ENCODE measurements at regions not wholly inside any gene's neighbourhood (a gene's known extent, or its start where the extent isn't known, plus 50 kb on each side); places are given as distances from the start of the nearest gene placed in this dataset.

DNA sequence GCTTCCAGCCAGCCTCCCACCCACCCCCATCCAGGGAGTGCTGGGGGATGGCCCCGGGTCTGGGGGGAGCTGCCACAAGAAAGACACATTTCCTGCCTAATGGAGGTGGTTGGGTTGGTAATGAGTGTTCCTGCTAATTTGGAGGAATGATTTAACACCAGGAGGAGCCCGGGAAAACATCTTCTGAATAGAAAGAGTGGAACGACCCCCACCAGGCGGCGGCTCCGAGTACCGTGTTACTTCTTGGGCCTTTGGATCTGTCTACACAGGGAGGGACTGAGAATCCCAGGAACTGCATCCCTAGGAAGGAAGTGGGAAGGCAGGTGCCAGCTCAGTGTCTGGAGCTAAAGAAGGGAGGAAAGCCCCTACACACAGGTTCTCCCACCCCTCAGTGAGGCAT is 64.6 kb downstream of the TSPAN17 start:
- in situ Hi-C loops (cut with HindIII; ENCODE audit: low pct_ligation_motif_present, low pct_unique_long_range_greater_than_20kb, low sequenced_read_pairs) = no loop called here
- no peak for DNase-seq

GRCh38 chr5:176712546-176713304 is 65.4 kb downstream of the TSPAN17 start:
- in situ Hi-C loops (cut with HindIII; ENCODE audit: low pct_ligation_motif_present, low pct_unique_long_range_greater_than_20kb, low sequenced_read_pairs) = no loop called here
- no peak for DNase-seq

GRCh38 chr5:176713409-176713808 is 66.1 kb downstream of the TSPAN17 start:
- in situ Hi-C loops (cut with HindIII; ENCODE audit: low pct_ligation_motif_present, low pct_unique_long_range_greater_than_20kb, low sequenced_read_pairs) = no loop called here
- no peak for DNase-seq

DNA sequence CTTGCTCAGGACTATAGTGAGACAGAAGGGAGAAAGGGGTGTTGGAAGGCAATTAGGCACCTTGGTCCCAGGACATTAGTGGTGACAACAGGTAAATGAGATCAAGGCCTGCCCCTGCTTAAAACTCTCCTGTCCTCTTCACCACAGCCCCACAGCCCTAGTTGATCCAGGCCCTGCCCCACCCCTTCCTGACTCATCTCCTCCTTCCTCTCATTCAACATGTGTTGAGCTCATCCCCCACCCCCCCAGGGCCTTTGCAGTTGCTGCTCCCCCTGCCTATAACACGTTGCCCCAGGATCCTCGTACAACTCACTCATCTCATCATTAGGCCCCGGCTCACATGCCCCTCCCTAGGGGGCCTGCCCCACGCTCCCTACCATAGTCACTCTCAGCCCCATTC is 66.8 kb downstream of the TSPAN17 start:
- DNase-seq = no peak
- in situ Hi-C loops (cut with HindIII; ENCODE audit: low pct_ligation_motif_present, low pct_unique_long_range_greater_than_20kb, low sequenced_read_pairs) = no loop called here

GRCh38 chr5:176716320-176716719 is 69.0 kb downstream of the TSPAN17 start:
- in situ Hi-C loops (cut with HindIII; ENCODE audit: low pct_ligation_motif_present, low pct_unique_long_range_greater_than_20kb, low sequenced_read_pairs) = no loop called here

DNA sequence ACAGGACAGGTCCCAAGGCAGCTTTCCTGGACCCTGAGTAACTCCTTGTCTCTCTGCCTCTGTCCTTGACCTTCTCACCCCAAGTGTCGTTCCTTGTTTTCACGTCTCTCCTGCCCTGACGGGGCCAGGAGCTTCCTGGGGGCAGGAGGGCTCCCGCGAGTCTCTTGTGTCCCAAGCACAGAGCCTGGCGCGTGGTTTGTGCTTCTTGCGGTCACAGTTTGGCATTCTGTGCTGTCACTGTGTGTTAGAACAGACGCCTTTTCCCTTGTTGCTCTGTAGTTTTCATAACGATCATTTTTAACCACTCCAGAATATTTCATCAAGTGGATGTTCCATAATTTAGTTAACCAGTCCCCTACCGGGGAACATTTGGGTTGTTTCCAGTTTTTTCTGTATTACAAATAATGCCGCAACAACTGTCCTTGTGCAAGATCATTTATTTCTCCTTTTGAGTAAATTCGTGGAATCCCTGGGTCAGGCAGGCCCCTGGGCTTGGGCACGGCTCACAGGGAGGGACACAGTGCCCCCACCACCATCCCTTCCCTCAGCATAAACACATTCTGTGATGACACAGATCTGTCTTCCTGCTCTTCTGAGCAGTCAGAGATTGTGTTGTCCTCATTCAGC is 71.9 kb downstream of the TSPAN17 start:
- DNase-seq = no peak
- in situ Hi-C loops (cut with HindIII; ENCODE audit: low pct_ligation_motif_present, low pct_unique_long_range_greater_than_20kb, low sequenced_read_pairs) = no loop called here

More at GRCh38 chr5:176716320-176716719, 69.0 kb downstream of the TSPAN17 start:
- DNase-seq = peak; percentile 22

DNA sequence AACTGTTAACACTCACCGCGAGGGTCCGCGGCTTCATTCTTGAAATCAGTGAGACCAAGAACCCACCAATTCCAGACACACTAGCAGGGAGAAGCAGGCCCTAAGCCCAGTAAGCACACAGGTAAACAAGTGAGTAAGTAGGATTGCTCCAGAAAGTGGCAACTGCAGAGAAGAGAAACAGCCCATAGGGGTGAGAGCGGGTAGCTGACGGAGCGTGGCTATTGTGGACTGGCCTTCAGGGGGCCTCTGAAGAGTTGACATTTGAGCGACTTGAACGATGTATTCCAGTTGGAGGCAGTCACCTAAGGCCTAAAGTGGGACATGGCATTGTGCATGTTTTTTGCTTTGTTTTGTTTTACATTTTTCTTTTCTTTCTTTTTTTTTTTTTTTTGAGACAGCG is 74.2 kb downstream of the TSPAN17 start:
- DNase-seq = no peak
- in situ Hi-C loops (cut with HindIII; ENCODE audit: low pct_ligation_motif_present, low pct_unique_long_range_greater_than_20kb, low sequenced_read_pairs) = no loop called here

GRCh38 chr5:176722757-176723156 is 75.5 kb downstream of the TSPAN17 start:
- no peak for DNase-seq
- in situ Hi-C loops (cut with HindIII; ENCODE audit: low pct_ligation_motif_present, low pct_unique_long_range_greater_than_20kb, low sequenced_read_pairs) = no loop called here

- in situ Hi-C loops (cut with HindIII; ENCODE audit: low pct_ligation_motif_present, low pct_unique_long_range_greater_than_20kb, low sequenced_read_pairs) = no loop called here
- DNase-seq = no peak
Observed at GRCh38 chr5:176723440-176723839, 76.2 kb downstream of the TSPAN17 start.

GRCh38 chr5:176724472-176724871 is 77.2 kb downstream of the TSPAN17 start:
- no peak for DNase-seq

DNA sequence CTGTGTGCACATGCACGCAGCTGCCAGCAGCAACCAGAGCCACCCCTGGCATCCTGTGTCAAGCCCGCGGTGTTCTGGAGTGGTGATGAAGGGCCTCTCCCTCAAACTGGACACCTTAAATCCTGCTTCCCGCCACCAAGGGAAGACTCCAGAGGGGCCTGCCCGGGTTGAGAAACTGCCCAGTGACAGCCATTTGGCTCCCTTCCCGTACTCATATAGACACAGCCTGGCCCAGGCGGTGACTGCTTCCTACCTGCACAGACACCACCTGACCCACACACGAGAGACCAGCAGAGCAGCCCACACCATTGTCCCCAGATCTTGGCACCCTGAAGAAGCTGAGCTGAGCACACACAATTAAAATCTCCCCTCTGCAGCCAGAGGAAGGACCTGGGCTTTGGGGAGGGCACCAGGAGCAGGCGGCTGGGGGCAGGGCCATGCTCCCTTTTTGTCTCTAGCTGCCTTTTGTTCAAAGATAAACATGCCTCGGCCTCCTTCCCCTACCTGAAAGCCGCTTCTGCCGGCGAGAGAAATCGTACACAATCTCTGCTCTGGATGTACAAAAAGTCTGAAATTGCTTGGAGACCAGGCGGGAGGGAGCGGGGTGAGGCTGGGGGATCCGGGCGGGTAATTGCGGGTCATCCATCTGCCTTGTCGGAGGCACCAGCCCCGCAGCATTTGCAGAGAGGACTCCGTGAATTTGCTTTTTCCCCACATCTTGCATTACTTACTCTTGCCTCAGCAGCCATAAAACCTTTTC is 78.4 kb downstream of the TSPAN17 start:
- in situ Hi-C loops (cut with HindIII; ENCODE audit: low pct_ligation_motif_present, low pct_unique_long_range_greater_than_20kb, low sequenced_read_pairs) = no loop called here

More at GRCh38 chr5:176724472-176724871, 77.2 kb downstream of the TSPAN17 start:
- in situ Hi-C loops (cut with HindIII; ENCODE audit: low pct_ligation_motif_present, low pct_unique_long_range_greater_than_20kb, low sequenced_read_pairs) = no loop called here

DNA sequence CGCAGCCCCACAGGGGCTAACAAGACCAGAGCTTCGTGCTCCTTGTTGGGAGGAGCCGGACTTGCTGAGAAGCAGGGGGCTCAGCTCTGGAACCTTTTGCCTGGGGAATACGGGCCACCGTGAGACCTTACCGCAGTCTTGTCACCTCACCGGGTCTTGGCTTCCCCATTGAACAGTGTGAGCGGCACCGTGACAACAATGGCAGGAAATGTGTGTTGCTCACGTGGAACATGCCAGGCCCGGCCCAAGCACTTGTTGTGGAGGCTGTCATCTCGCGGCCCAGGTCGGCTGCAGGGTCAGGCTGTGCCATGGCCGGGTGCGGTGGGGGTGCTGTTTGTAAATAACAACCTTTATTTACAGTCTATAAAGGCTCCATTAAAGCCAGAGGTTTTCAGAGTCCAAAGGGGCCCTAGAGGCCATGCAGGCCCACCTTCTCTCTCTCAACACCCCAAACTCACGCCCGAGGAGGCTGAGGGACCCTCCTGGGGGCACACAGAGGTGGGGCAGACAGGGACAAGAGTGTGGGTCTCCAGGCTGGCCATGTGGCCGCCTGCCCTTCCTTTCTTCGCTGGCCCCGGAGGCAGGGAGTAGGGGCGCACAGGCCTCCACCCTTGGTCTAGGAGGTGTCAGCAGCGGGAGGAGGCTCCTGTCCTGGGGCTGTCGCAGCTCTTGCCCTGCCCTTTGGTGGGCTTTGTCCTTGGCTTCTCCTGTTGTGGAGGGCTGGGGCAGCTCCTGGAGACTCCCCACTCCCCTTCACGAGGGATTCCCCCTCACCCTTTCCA is 79.7 kb downstream of the TSPAN17 start:
- in situ Hi-C loops (cut with HindIII; ENCODE audit: low pct_ligation_motif_present, low pct_unique_long_range_greater_than_20kb, low sequenced_read_pairs) = no loop called here
- no peak for DNase-seq

More for the DNA sequence above, 78.4 kb downstream of the TSPAN17 start:
- no peak for DNase-seq

DNA sequence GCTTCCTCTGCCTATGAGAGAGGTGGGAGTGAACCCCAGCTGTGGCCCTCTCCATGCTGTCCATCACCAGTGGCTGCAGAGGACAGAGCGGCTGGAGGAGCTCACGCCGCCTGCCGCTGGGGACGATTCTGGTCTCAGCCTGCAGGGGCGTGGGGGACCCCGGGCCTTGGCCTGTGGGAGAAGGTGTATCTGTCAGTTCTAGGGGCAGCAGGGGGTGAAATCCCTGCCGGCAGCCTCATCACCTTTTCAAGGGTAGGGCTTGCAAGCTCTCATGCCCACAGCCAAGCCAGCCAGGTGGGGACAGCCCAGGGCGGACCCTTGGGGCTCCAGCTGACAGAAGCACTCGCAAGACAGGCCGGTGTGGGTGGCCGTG is 80.2 kb downstream of the TSPAN17 start:
- in situ Hi-C loops (cut with HindIII; ENCODE audit: low pct_ligation_motif_present, low pct_unique_long_range_greater_than_20kb, low sequenced_read_pairs) = no loop called here
- DNase-seq = no peak

- no peak for DNase-seq
- in situ Hi-C loops (cut with HindIII; ENCODE audit: low pct_ligation_motif_present, low pct_unique_long_range_greater_than_20kb, low sequenced_read_pairs) = no loop called here
Observed at GRCh38 chr5:176727983-176728675, 80.8 kb downstream of the TSPAN17 start.

DNA sequence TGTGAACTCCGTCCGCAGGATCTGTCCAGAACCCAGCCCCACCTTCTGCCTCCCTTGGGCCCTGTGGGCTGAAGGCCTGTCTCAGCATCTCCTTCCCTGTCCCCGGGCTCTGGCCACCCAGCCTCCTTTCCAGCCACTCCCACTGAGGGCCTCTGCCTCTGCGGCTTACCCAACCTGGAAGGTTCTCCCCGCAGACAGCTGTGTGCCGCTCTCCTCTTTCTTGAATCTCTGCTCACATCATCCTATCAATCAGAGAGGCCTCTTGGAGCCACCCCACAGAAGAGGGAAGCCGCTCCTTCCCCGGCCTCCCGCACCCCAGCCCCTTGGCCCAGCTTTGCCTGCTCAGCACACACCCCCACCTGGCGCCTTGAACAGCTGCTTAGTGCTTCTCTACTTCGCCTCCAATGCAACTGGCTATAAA is 81.5 kb upstream of the UNC5A start:
- in situ Hi-C loops (cut with HindIII; ENCODE audit: low pct_ligation_motif_present, low pct_unique_long_range_greater_than_20kb, low sequenced_read_pairs) = no loop called here
- DNase-seq = no peak

DNA sequence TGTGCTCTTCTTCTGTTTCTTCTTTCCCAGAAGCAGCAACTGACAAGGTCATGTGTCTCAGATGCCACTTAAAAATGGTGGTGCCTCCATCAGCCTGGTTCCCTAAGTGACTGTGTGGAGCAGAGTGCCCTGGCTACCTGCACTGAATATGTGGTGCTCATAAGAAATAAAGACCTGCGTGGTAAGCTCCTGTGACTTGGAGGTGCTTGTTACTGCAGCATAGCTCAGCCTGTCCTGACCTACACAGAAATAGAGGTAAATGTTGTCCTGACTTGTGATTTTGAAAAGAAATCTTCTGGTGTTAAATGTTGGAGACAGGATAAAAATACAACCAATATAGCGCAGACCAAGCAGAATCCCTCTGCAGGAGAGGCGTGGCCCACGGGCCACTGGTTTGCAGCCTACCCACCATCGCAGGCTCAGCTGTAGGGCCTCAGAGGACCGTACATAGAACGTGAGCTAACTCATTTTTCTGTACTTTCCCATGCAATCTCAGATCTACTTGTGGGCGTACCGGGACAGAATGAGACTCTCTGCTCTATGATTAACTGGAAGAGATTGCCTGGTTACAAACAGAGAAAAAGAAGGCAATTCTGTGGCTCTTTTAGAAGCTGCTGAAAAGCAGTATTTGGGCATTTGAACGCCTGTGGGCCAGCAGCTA is 79.4 kb upstream of the UNC5A start:
- in situ Hi-C loops (cut with HindIII; ENCODE audit: low pct_ligation_motif_present, low pct_unique_long_range_greater_than_20kb, low sequenced_read_pairs) = no loop called here
- DNase-seq = no peak

DNA sequence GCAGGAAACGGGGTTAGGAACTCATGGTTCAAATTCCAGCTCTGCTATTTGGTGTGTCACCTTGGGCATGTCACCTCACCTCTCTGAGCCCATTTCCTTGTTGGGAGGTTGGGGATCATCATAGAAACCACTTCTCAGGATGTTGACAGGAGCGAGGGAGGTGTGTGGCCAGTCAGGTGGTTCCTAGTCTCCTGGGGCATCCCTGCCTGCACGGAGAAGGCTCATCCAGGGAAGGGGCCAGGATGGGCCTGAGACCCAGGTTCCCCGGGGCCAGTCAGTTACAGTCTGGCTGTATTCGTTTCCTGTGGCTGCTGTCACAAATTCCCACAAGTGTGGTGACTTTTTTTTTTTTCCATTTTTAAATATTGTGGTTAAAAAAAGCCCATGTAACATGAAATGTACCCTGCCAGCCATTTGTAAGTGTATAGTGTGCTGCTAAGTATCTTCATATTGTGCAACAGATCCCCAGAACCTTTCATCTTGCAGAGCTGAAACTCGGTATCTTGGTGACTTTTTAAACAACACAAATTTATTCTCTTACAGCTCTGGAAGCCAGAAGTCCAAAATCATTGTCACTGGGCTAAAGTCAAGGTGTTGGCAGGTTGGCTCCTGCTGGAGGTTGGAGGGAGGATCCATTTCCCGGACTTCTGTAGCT is 78.7 kb upstream of the UNC5A start:
- DNase-seq = no peak
- in situ Hi-C loops (cut with HindIII; ENCODE audit: low pct_ligation_motif_present, low pct_unique_long_range_greater_than_20kb, low sequenced_read_pairs) = no loop called here
